Pancreas (tissue), 10 donors: ENCODE measurements at regions not wholly inside any gene's neighbourhood (a gene's known extent, or its start where the extent isn't known, plus 50 kb on each side); places are given as distances from the start of the nearest gene placed in this dataset.

Source experiments
- ATAC-seq, 4 donors: fragments of 200-7000 bp; cut with Tn5 transposase; one replicate each; pipeline versions ENCODE4 v1.8.0 to v1.9.1; 2020; ENCODE audit warnings: mild to moderate bottlenecking in 4 of 4, moderate library complexity in 4 of 4
- DNase-seq, 6 donors: peaks; one replicate each; pipeline ENCODE4 v3.0.0-alpha.2; 2020
- FAIRE-seq: peaks from 2 replicates; lab custom pipeline; 2012; peaks lifted over from hg19 to GRCh38; lab: Jason Lieb, UNC
- H3K27ac ChIP-seq, 4 donors: fragments of 200-600 bp; sonication (generic); 1 replicate in 3 of 4; 2 replicates in 1 of 4; pipeline versions ENCODE4 v1.5.0 to v1.8.0; 2020
- H3K27me3 ChIP-seq, 4 donors: fragments of 200-600 bp; one replicate each; pipeline ENCODE4 v1.8.0; 2021
- H3K36me3 ChIP-seq, 3 donors: fragments of 200-600 bp; sonication (generic) in 1 of 3; one replicate each; pipeline versions ENCODE4 v1.5.0 to v1.8.0; 2020 to 2021
- H3K4me1 ChIP-seq, 3 donors: fragments of 200-600 bp; one replicate each; pipeline ENCODE4 v1.8.0; 2021
- H3K4me3 ChIP-seq, 4 donors: fragments of 200-600 bp; sonication (generic) in 2 of 4; one replicate each; pipeline versions ENCODE4 v1.5.0 to v1.8.0; 2020 to 2021
- H3K9me3 ChIP-seq, 4 donors: fragments of 200-600 bp; one replicate each; pipeline ENCODE4 v1.8.0; 2021
- CTCF ChIP-seq, 4 donors: fragments of 200-600 bp; sonication (generic) in 3 of 4; IDR thresholded peaks; one replicate each; pipeline versions ENCODE4 v1.5.0 to v1.8.0; 2021; ENCODE audit warnings: antibody characterized with exemption in 4 of 4
- WGBS, 2 donors: extraction: QIAGEN DNeasy Blood & Tissue Kit; methylation state at CpG; one replicate each; pipeline ENCODE4 v1.1.7; 2013; 5-methylcytosine and 5-hydroxymethylcytosine counted together
- intact Hi-C, 3 donors: fragments of 100-400 bp; cut with DNase I; formaldehyde crosslinking; loops; one replicate each; pipeline versions ENCODE4 v1.11.1 to v1.14.2; 2022
- donor health status: healthy with polysubstance abuse.
- donor health status: DM: no; HTN: no; CAD: no; lungs with moderate emphysema.
- donor health status: DM: no; HTN: no; CAD: no.
- donor health status: control.
- donor health status: control.
- donor health status: Bipolar disorder and iron deficiency.
- donor health status: DM: yes; HTN: yes; CAD: no.
- donor health status: DM: no; HTN: no; CAD: no.
- donor health status: DM: no; HTN: no; CAD: no.
- donor health status: DM: yes; HTN: yes; CAD: no.

- 80 to 85% methylated on average over 7 of the region's 7 CpGs for WGBS, 2 donors
- Histone ChIP-seq H3K9me3 (no peaks in the 10 kb centered on the region), H3K27ac (no peak overlapping the region), H3K4me3 (no peak overlapping the region), H3K4me1 (no peaks in the 10 kb centered on the region), H3K36me3 (no peaks in the 10 kb centered on the region), H3K27me3 (no peaks in the 10 kb centered on the region)
- intact Hi-C loops = no loop called here
- TF ChIP-seq CTCF (IDR thresholded peaks at IDR 0.05) = no peak
- FAIRE-seq (no peak), DNase-seq (no peak), ATAC-seq (no peak)
Observed at GRCh38 chr7:22025983-22026382, 80.3 kb upstream of the CDCA7L start.

- H3K36me3 ChIP-seq = no peaks in the 10 kb centered on the region
- intact Hi-C loops = no loop called here
- H3K27me3 ChIP-seq = no peaks in the 10 kb centered on the region
- FAIRE-seq (peak; percentile 96), ATAC-seq (no peak), DNase-seq (no peak)
- no peak overlapping the region for H3K4me3 ChIP-seq
- 88 to 95% methylated on average over 2 of the region's 2 CpGs for WGBS, 2 donors
- H3K9me3 ChIP-seq = no peaks in the 10 kb centered on the region
- no peaks in the 10 kb centered on the region for H3K4me1 ChIP-seq
- TF ChIP-seq CTCF (IDR thresholded peaks at IDR 0.05) = no peak
- no peak overlapping the region for H3K27ac ChIP-seq
Observed at GRCh38 chr7:22025075-22025474, 79.4 kb upstream of the CDCA7L start.

GRCh38 chr7:22019931-22020330 lies 74.2 kb upstream of the CDCA7L start:
- Histone ChIP-seq H3K9me3 (no peaks in the 10 kb centered on the region), H3K36me3 (no peaks in the 10 kb centered on the region), H3K4me3 (no peak overlapping the region), H3K27ac (no peak overlapping the region), H3K4me1 (no peaks in the 10 kb centered on the region), H3K27me3 (no peaks in the 10 kb centered on the region)
- TF ChIP-seq CTCF (IDR thresholded peaks at IDR 0.05) = no peak
- no peak for DNase-seq
- no peak for ATAC-seq
- FAIRE-seq = no peak
- 75 to 85% methylated on average over 3 of the region's 3 CpGs for WGBS, 2 donors
- intact Hi-C loops = no loop called here

- Histone ChIP-seq H3K36me3 (no peaks in the 10 kb centered on the region), H3K4me1 (no peaks in the 10 kb centered on the region), H3K27ac (no peak overlapping the region), H3K4me3 (no peak overlapping the region), H3K9me3 (no peaks in the 10 kb centered on the region), H3K27me3 (no peaks in the 10 kb centered on the region)
- no peak for DNase-seq
- FAIRE-seq = no peak
- ATAC-seq = peak in 2 of 4 donors; percentile 21 to 61
- 66 to 70% methylated on average over 5 of the region's 5 CpGs for WGBS, 2 donors
- intact Hi-C loops = no loop called here
- TF ChIP-seq CTCF (IDR thresholded peaks at IDR 0.05) = no peak
Observed at GRCh38 chr7:22016507-22016906, 70.8 kb upstream of the CDCA7L start.

GRCh38 chr7:22013711-22014110 lies 68.0 kb upstream of the CDCA7L start:
- FAIRE-seq (no peak), DNase-seq (no peak), ATAC-seq (no peak)
- Histone ChIP-seq H3K36me3 (no peaks in the 10 kb centered on the region), H3K9me3 (no peaks in the 10 kb centered on the region), H3K27me3 (no peaks in the 10 kb centered on the region), H3K4me3 (no peak overlapping the region), H3K4me1 (no peaks in the 10 kb centered on the region), H3K27ac (no peak overlapping the region)
- intact Hi-C loops = no loop called here
- 76 to 91% methylated on average over 4 of the region's 4 CpGs for WGBS, 2 donors
- TF ChIP-seq CTCF (IDR thresholded peaks at IDR 0.05) = no peak
